B cell (primary cell): ENCODE measurements at regions not wholly inside any gene's neighbourhood (a gene's known extent, or its start where the extent isn't known, plus 50 kb on each side); places are given as distances from the start of the nearest gene placed in this dataset.

ENCODE experiments used
- ATAC-seq: fragments of 200-7000 bp; cut with Tn5 transposase; one replicate; pipeline ENCODE4 v1.10.0; 2021; ENCODE audit warnings: low read depth, mild to moderate bottlenecking, moderate number of reproducible peaks, moderate library complexity
- CTCF ChIA-PET: fragments of 350-600 bp; sonication (Branson Sonifier 250); formaldehyde crosslinking; loops from one replicate; lab custom pipeline; 2021; ENCODE audit warnings: antibody characterized with exemption, inconsistent platforms; lab: Charles Lee
- POLR2A ChIA-PET: fragments of 350-600 bp; sonication (Branson Sonifier 250); formaldehyde crosslinking; loops from one replicate; lab custom pipeline; 2021; ENCODE audit warnings: antibody characterized with exemption; lab: Charles Lee
- DNase-seq: peaks from one replicate; pipeline ENCODE4 v3.0.0; 2013
- H2AFZ ChIP-seq: 2 replicates; pipeline ENCODE4 v1.6.1; 2012; ENCODE audit warnings: mild to moderate bottlenecking, low read depth, low read length; ENCODE audit not compliant: insufficient read depth, poor library complexity, severe bottlenecking
- H3K27ac ChIP-seq, 2 donors: 1 replicate in 1 of 2; 2 replicates in 1 of 2; pipeline ENCODE4 v1.5.1; 2012 to 2013; ENCODE audit warnings: low read length in 2 of 2, mild to moderate bottlenecking in 2 of 2, moderate library complexity in 1 of 2
- H3K27me3 ChIP-seq, 4 experiments: fragments of 200-600 bp in 1 of 4; sonication (generic) in 1 of 4; replicated peaks in 1 of 4; 1 replicate in 2 of 4; 2 replicates in 2 of 4; pipeline versions ENCODE4 v1.6.1 to v1.7.0; 2013 to 2016; ENCODE audit warnings: low read length in 3 of 4, mild to moderate bottlenecking in 2 of 4, mixed read lengths in 1 of 4, moderate library complexity in 1 of 4; ENCODE audit not compliant: insufficient read depth in 4 of 4, control insufficient read depth in 3 of 4; ENCODE audit errors: control extremely low read depth in 1 of 4
- H3K36me3 ChIP-seq, 2 experiments: replicated peaks in 1 of 2; 1 replicate in 1 of 2; 2 replicates in 1 of 2; pipeline versions ENCODE4 v1.6.1 to v1.7.1; 2013; ENCODE audit warnings: low read length in 1 of 2; ENCODE audit not compliant: insufficient read depth in 2 of 2, control insufficient read depth in 1 of 2; ENCODE audit errors: control extremely low read depth in 1 of 2, extremely low read depth in 1 of 2
- H3K4me1 ChIP-seq, 2 donors: fragments of 200-600 bp in 1 of 2; sonication (generic) in 1 of 2; 1 replicate in 1 of 2; 2 replicates in 1 of 2; pipeline versions ENCODE4 v1.5.1 to v1.6.1; 2013 to 2017; ENCODE audit warnings: low read length in 2 of 2; ENCODE audit not compliant: control insufficient read depth in 2 of 2, insufficient read depth in 2 of 2
- H3K4me2 ChIP-seq: replicated peaks from 2 replicates; pipeline ENCODE3; 2012; ENCODE audit warnings: mild to moderate bottlenecking, low read depth, low read length; ENCODE audit not compliant: poor library complexity, severe bottlenecking
- H3K4me3 ChIP-seq, 5 experiments: fragments of 200-600 bp in 1 of 5; sonication (generic) in 1 of 5; 1 replicate in 3 of 5; 2 replicates in 2 of 5; pipeline versions ENCODE4 v1.5.1 to v1.7.0; 2011 to 2016; ENCODE audit warnings: low read length in 4 of 5, mild to moderate bottlenecking in 4 of 5, low read depth in 2 of 5, control low read depth in 1 of 5, moderate library complexity in 1 of 5; ENCODE audit not compliant: insufficient read depth in 1 of 5; ENCODE audit errors: control extremely low read depth in 1 of 5, extremely low read depth in 1 of 5
- H3K79me2 ChIP-seq: fragments of 200-600 bp; sonication (generic); one replicate; pipeline ENCODE4 v1.6.0; 2016; ENCODE audit warnings: low read length; ENCODE audit not compliant: control insufficient read depth, insufficient read depth
- H3K9ac ChIP-seq: fragments of 200-600 bp; sonication (generic); 2 replicates; pipeline ENCODE4 v1.6.1; 2017; ENCODE audit warnings: mild to moderate bottlenecking, low read length, moderate library complexity
- H3K9me3 ChIP-seq, 3 donors: one replicate each; pipeline versions ENCODE4 v1.6.1 to v1.7.1; 2013; ENCODE audit warnings: low read length in 2 of 3; ENCODE audit not compliant: control insufficient read depth in 2 of 3, insufficient read depth in 1 of 3; ENCODE audit errors: control extremely low read depth in 1 of 3
- H4K20me1 ChIP-seq: 2 replicates; pipeline ENCODE4 v1.6.0; 2012; ENCODE audit warnings: mild to moderate bottlenecking, low read length; ENCODE audit not compliant: insufficient read depth, control insufficient read depth, poor library complexity, severe bottlenecking
- H3K27ac Mint-ChIP-seq: one replicate; pipeline ENCODE4 v1.8.0; 2021; ENCODE audit warnings: mixed read lengths
- H3K27me3 Mint-ChIP-seq: one replicate; pipeline ENCODE4 v1.8.0; 2021; ENCODE audit warnings: mixed read lengths
- H3K4me1 Mint-ChIP-seq: one replicate; pipeline ENCODE4 v1.8.0; 2021; ENCODE audit warnings: mixed read lengths
- H3K4me3 Mint-ChIP-seq: one replicate; pipeline ENCODE4 v1.8.0; 2021; ENCODE audit warnings: mixed read lengths
- H3K9me3 Mint-ChIP-seq: one replicate; pipeline ENCODE4 v1.8.0; 2022; ENCODE audit warnings: mixed read lengths; ENCODE audit not compliant: insufficient read depth
- CTCF ChIP-seq: fragments of 200-600 bp; IDR thresholded peaks from one replicate; pipeline ENCODE4 v1.8.0; 2022; ENCODE audit warnings: antibody characterized with exemption, mild to moderate bottlenecking
- EZH2 ChIP-seq: IDR thresholded peaks from 2 replicates; pipeline ENCODE4 v1.6.1; 2012; ENCODE audit warnings: borderline replicate concordance, low read depth, mild to moderate bottlenecking, moderate library complexity, low read length; ENCODE audit not compliant: insufficient read depth, poor library complexity, severe bottlenecking
- WGBS: methylation state at CpG from one replicate; pipeline ENCODE4 v1.1.5; 2013; ENCODE audit warnings: missing lambda C conversion rate; ENCODE audit not compliant: insufficient coverage; 5-methylcytosine and 5-hydroxymethylcytosine counted together
- intact Hi-C: fragments of 100-400 bp; cut with micrococcal nuclease; formaldehyde crosslinking; loops from one replicate; pipeline ENCODE4 v1.10.0; 2022

- peaks cover 3% of the 10 kb centered on the region for H3K27me3 Mint-ChIP-seq
- no peak overlapping the region for H2AFZ ChIP-seq
- H3K4me3 Mint-ChIP-seq, result no peak overlapping the region
- no peaks in the 10 kb centered on the region for H3K27me3 ChIP-seq
- no peak overlapping the region for H3K27ac ChIP-seq
- H3K4me1 Mint-ChIP-seq, result no peaks in the 10 kb centered on the region
- DNase-seq (no peak), ATAC-seq (no peak)
- H3K9me3 Mint-ChIP-seq, result no peaks in the 10 kb centered on the region
- no peak overlapping the region for H3K27ac Mint-ChIP-seq
- H3K79me2 ChIP-seq, result no peaks in the 10 kb centered on the region
- TF ChIP-seq EZH2 (no peak), CTCF (no peak)
- ChIA-PET CTCF (no interaction called here), POLR2A (no interaction called here)
- no peaks in the 10 kb centered on the region for H4K20me1 ChIP-seq
- 50% methylated on average over 2 of the region's 3 CpGs for WGBS
- no peaks in the 10 kb centered on the region for H3K9me3 ChIP-seq
- no peak overlapping the region for H3K4me3 ChIP-seq
- H3K4me2 ChIP-seq, result no peak overlapping the region
- intact Hi-C loops, result no loop called here
- no peaks in the 10 kb centered on the region for H3K36me3 ChIP-seq
- H3K9ac ChIP-seq, result no peak overlapping the region
- no peaks in the 10 kb centered on the region for H3K4me1 ChIP-seq
Measured at GRCh38 chr14:38873941-38874612, 229.0 kb downstream of the SEC23A start.

- ATAC-seq, result no peak
- CTCF ChIA-PET, result interaction anchor here (1.3 kb wide), 1 partner anchor 11 kb away, joined by 4 read pairs; no protein-coding TSS in a partner anchor
- H2AFZ ChIP-seq, result no peak overlapping the region
Measured at GRCh38 chr14:38870296-38870836, 232.7 kb downstream of the SEC23A start.

More at GRCh38 chr14:38870296-38870836, 232.7 kb downstream of the SEC23A start:
- H3K27me3 Mint-ChIP-seq, result no peaks in the 10 kb centered on the region
- no peak overlapping the region for H3K27ac ChIP-seq
- no peak for DNase-seq
- H3K4me3 Mint-ChIP-seq, result no peak overlapping the region
- no peak overlapping the region for H3K4me2 ChIP-seq
- H3K9me3 ChIP-seq, result peaks cover 0 to 1% (median 0%) of the 10 kb centered on the region in 3 donors
- no peak overlapping the region for H3K9ac ChIP-seq
- H3K9me3 Mint-ChIP-seq, result no peaks in the 10 kb centered on the region
- intact Hi-C loops, result no loop called here
- no peaks in the 10 kb centered on the region for H3K27me3 ChIP-seq
- WGBS, result 75% methylated on average over 1 of the region's 3 CpGs
- H3K4me3 ChIP-seq, result no peak overlapping the region
- no peaks in the 10 kb centered on the region for H3K79me2 ChIP-seq
- H3K27ac Mint-ChIP-seq, result no peak overlapping the region
- H3K4me1 ChIP-seq, result no peaks in the 10 kb centered on the region
- no peak for TF ChIP-seq EZH2
- no peak for TF ChIP-seq CTCF
- POLR2A ChIA-PET, result no interaction called here
- no peaks in the 10 kb centered on the region for H4K20me1 ChIP-seq
- no peaks in the 10 kb centered on the region for H3K36me3 ChIP-seq
- no peaks in the 10 kb centered on the region for H3K4me1 Mint-ChIP-seq
